ENCODE measurements at regions not wholly inside any gene's neighbourhood (a gene's known extent, or its start where the extent isn't known, plus 50 kb on each side); places are given as distances from the start of the nearest gene placed in this dataset.

GRCh38 chr12:107973950-107974349, 155.1 kb upstream of the WSCD2 start:
- no peak overlapping the region for H3K4me3 ChIP-seq (ENCODE audit: low read depth in 1 of 3, low read length in 3 of 3)
- H3K9ac ChIP-seq (ENCODE audit: low read depth in 1 of 2, low read length in 2 of 2): no peak overlapping the region
- H3K4me1 ChIP-seq (ENCODE audit: control insufficient read depth in 4 of 4, insufficient read depth in 4 of 4, low read length in 3 of 4): no peaks in the 10 kb centered on the region
- peaks cover 0 to 4% (median 0%) of the 10 kb centered on the region in 4 donors for H3K27me3 ChIP-seq (ENCODE audit: control insufficient read depth in 4 of 4, insufficient read depth in 4 of 4, low read length in 3 of 4)
- no peak overlapping the region for H3K27ac ChIP-seq (ENCODE audit: low read depth in 1 of 2, low read length in 2 of 2)
- TF ChIP-seq ATF3 (IDR thresholded peaks at IDR 0.05) (no peak), YY1 (IDR thresholded peaks at IDR 0.05) (no peak), HNF4G (IDR thresholded peaks at IDR 0.05) (no peak), GABPA (IDR thresholded peaks at IDR 0.05 in 1 of 2, conservative IDR thresholded peaks at IDR 0.05 in 1 of 2) (no peak), JUND (IDR thresholded peaks at IDR 0.05) (no peak), RXRA (IDR thresholded peaks at IDR 0.05) (no peak), HNF4A (conservative IDR thresholded peaks at IDR 0.05) (no peak), TAF1 (conservative IDR thresholded peaks at IDR 0.05) (no peak), FOXA1 (IDR thresholded peaks at IDR 0.05) (no peak), SP1 (IDR thresholded peaks at IDR 0.05) (no peak), NR2F2 (IDR thresholded peaks at IDR 0.05) (no peak), RAD21 (IDR thresholded peaks at IDR 0.05) (no peak), MAX (IDR thresholded peaks at IDR 0.05) (no peak), CTCF (IDR thresholded peaks at IDR 0.05; ENCODE audit: low read depth, low read length, missing input control) (no peak), EGR1 (IDR thresholded peaks at IDR 0.05; ENCODE audit: low read depth in 2 of 2) (no peak), REST (IDR thresholded peaks at IDR 0.05) (no peak), FOXA2 (IDR thresholded peaks at IDR 0.05) (no peak), ZBTB33 (IDR thresholded peaks at IDR 0.05) (no peak)
- no peaks in the 10 kb centered on the region for H3K36me3 ChIP-seq (ENCODE audit: control insufficient read depth in 4 of 4, insufficient read depth in 3 of 4, low read depth in 1 of 4, low read length in 3 of 4)
- no peak for DNase-seq (ENCODE audit: low spot score)
- H3K9me3 ChIP-seq (ENCODE audit: control insufficient read depth in 4 of 4, low read length in 3 of 4): peaks cover 0 to 3% (median 2%) of the 10 kb centered on the region in 4 donors
